ENCODE measurements at regions not wholly inside any gene's neighbourhood (a gene's known extent, or its start where the extent isn't known, plus 50 kb on each side); places are given as distances from the start of the nearest gene placed in this dataset.
"Not testable (repeated sequence)": the region's sequence is repeated elsewhere in the genome, so short reads cannot be mapped to it uniquely, and the experiment has no call there.

GRCh38 chrX:109782994-109783700 is 50.1 kb upstream of the ACSL4 start:
- H3K36me3 Mint-ChIP-seq (ENCODE audit: low read depth): no peaks in the 10 kb centered on the region
- peak overlapping the region; percentile 93 for H3K27ac Mint-ChIP-seq
- peak; percentile 36 for DNase-seq (ENCODE audit: low spot score)
- peak overlapping the region; percentile 73 for H3K4me3 Mint-ChIP-seq
- H3K4me1 Mint-ChIP-seq (ENCODE audit: low read depth): peaks cover 20% of the 10 kb centered on the region
- no peaks in the 10 kb centered on the region for H3K9me3 Mint-ChIP-seq
- no peaks in the 10 kb centered on the region for H3K27me3 Mint-ChIP-seq (ENCODE audit: low read depth)

GRCh38 chrX:109783701-109784079 is 50.6 kb upstream of the ACSL4 start:
- Mint-ChIP-seq H3K27me3 (ENCODE audit: low read depth) (no peaks in the 10 kb centered on the region), H3K4me1 (ENCODE audit: low read depth) (peaks cover 20% of the 10 kb centered on the region), H3K27ac (peak overlapping the region; percentile 93), H3K36me3 (ENCODE audit: low read depth) (no peaks in the 10 kb centered on the region), H3K9me3 (no peaks in the 10 kb centered on the region), H3K4me3 (peak overlapping the region; percentile 73)
- no peak for DNase-seq (ENCODE audit: low spot score)

- no peaks in the 10 kb centered on the region for H3K36me3 Mint-ChIP-seq (ENCODE audit: low read depth)
- H3K9me3 Mint-ChIP-seq: no peaks in the 10 kb centered on the region
- H3K4me1 Mint-ChIP-seq (ENCODE audit: low read depth): peaks cover 20% of the 10 kb centered on the region
- H3K4me3 Mint-ChIP-seq: no peak overlapping the region
- no peaks in the 10 kb centered on the region for H3K27me3 Mint-ChIP-seq (ENCODE audit: low read depth)
- H3K27ac Mint-ChIP-seq: no peak overlapping the region
- no peak for DNase-seq (ENCODE audit: low spot score)
Measured at GRCh38 chrX:109785053-109785452, 52.0 kb upstream of the ACSL4 start.

- H3K27ac Mint-ChIP-seq; DNase-seq (ENCODE audit: low spot score); H3K4me3 Mint-ChIP-seq; H3K27me3 Mint-ChIP-seq (ENCODE audit: low read depth); H3K36me3 Mint-ChIP-seq (ENCODE audit: low read depth); H3K9me3 Mint-ChIP-seq; H3K4me1 Mint-ChIP-seq (ENCODE audit: low read depth): not testable (repeated sequence)
Measured at GRCh38 chrX:109790511-109790910, 57.5 kb upstream of the ACSL4 start.

GRCh38 chrX:109793191-109793590 is 60.1 kb upstream of the ACSL4 start:
- Mint-ChIP-seq H3K27me3 (ENCODE audit: low read depth) (peaks cover 3% of the 10 kb centered on the region), H3K4me3 (no peak overlapping the region), H3K4me1 (ENCODE audit: low read depth) (peaks cover 3% of the 10 kb centered on the region), H3K9me3 (no peaks in the 10 kb centered on the region), H3K36me3 (ENCODE audit: low read depth) (no peaks in the 10 kb centered on the region), H3K27ac (no peak overlapping the region)
- no peak for DNase-seq (ENCODE audit: low spot score)

- H3K4me1 Mint-ChIP-seq (ENCODE audit: low read depth): peaks cover 3% of the 10 kb centered on the region
- H3K9me3 Mint-ChIP-seq: no peaks in the 10 kb centered on the region
- peaks cover 3% of the 10 kb centered on the region for H3K27me3 Mint-ChIP-seq (ENCODE audit: low read depth)
- no peak overlapping the region for H3K4me3 Mint-ChIP-seq
- H3K36me3 Mint-ChIP-seq (ENCODE audit: low read depth): no peaks in the 10 kb centered on the region
- no peak for DNase-seq (ENCODE audit: low spot score)
- no peak overlapping the region for H3K27ac Mint-ChIP-seq
Measured at GRCh38 chrX:109795682-109796081, 62.6 kb upstream of the ACSL4 start.

GRCh38 chrX:109797311-109797975 is 64.4 kb upstream of the ACSL4 start:
- no peak overlapping the region for H3K27ac Mint-ChIP-seq
- peaks cover 3% of the 10 kb centered on the region for H3K27me3 Mint-ChIP-seq (ENCODE audit: low read depth)

GRCh38 chrX:109812236-109812635 is 79.2 kb upstream of the ACSL4 start:
- DNase-seq (ENCODE audit: low spot score): no peak
- H3K9me3 Mint-ChIP-seq: no peaks in the 10 kb centered on the region
- H3K4me1 Mint-ChIP-seq (ENCODE audit: low read depth): no peaks in the 10 kb centered on the region
- H3K36me3 Mint-ChIP-seq (ENCODE audit: low read depth): no peaks in the 10 kb centered on the region
- no peak overlapping the region for H3K27ac Mint-ChIP-seq
- H3K4me3 Mint-ChIP-seq: no peak overlapping the region
- H3K27me3 Mint-ChIP-seq (ENCODE audit: low read depth): no peaks in the 10 kb centered on the region

More at GRCh38 chrX:109797311-109797975, 64.4 kb upstream of the ACSL4 start:
- H3K36me3 Mint-ChIP-seq (ENCODE audit: low read depth): no peaks in the 10 kb centered on the region
- DNase-seq (ENCODE audit: low spot score): no peak
- H3K9me3 Mint-ChIP-seq: no peaks in the 10 kb centered on the region
- H3K4me3 Mint-ChIP-seq: no peak overlapping the region
- no peaks in the 10 kb centered on the region for H3K4me1 Mint-ChIP-seq (ENCODE audit: low read depth)

- no peaks in the 10 kb centered on the region for H3K27me3 Mint-ChIP-seq (ENCODE audit: low read depth)
- no peaks in the 10 kb centered on the region for H3K4me1 Mint-ChIP-seq (ENCODE audit: low read depth)
- H3K36me3 Mint-ChIP-seq (ENCODE audit: low read depth): no peaks in the 10 kb centered on the region
- no peak overlapping the region for H3K4me3 Mint-ChIP-seq
- H3K9me3 Mint-ChIP-seq: no peaks in the 10 kb centered on the region
- DNase-seq (ENCODE audit: low spot score): no peak
- H3K27ac Mint-ChIP-seq: no peak overlapping the region
Measured at GRCh38 chrX:109813236-109813635, 80.2 kb upstream of the ACSL4 start.

GRCh38 chrX:109818976-109819375 is 85.9 kb upstream of the ACSL4 start:
- no peaks in the 10 kb centered on the region for H3K27me3 Mint-ChIP-seq (ENCODE audit: low read depth)
- H3K36me3 Mint-ChIP-seq (ENCODE audit: low read depth): no peaks in the 10 kb centered on the region
- H3K27ac Mint-ChIP-seq: no peak overlapping the region
- H3K9me3 Mint-ChIP-seq: no peaks in the 10 kb centered on the region
- no peak for DNase-seq (ENCODE audit: low spot score)
- H3K4me1 Mint-ChIP-seq (ENCODE audit: low read depth): no peaks in the 10 kb centered on the region
- no peak overlapping the region for H3K4me3 Mint-ChIP-seq

- Mint-ChIP-seq H3K4me1 (ENCODE audit: low read depth) (no peaks in the 10 kb centered on the region), H3K4me3 (no peak overlapping the region), H3K36me3 (ENCODE audit: low read depth) (no peaks in the 10 kb centered on the region), H3K9me3 (no peaks in the 10 kb centered on the region), H3K27ac (no peak overlapping the region), H3K27me3 (ENCODE audit: low read depth) (no peaks in the 10 kb centered on the region)
- DNase-seq (ENCODE audit: low spot score): no peak
Measured at GRCh38 chrX:109822861-109823260, 89.8 kb upstream of the ACSL4 start.

- Mint-ChIP-seq H3K9me3 (no peaks in the 10 kb centered on the region), H3K36me3 (ENCODE audit: low read depth) (no peaks in the 10 kb centered on the region), H3K27me3 (ENCODE audit: low read depth) (no peaks in the 10 kb centered on the region), H3K4me1 (ENCODE audit: low read depth) (peaks cover 2% of the 10 kb centered on the region), H3K4me3 (no peak overlapping the region), H3K27ac (no peak overlapping the region)
- no peak for DNase-seq (ENCODE audit: low spot score)
Measured at GRCh38 chrX:109826954-109827708, 94.1 kb upstream of the ACSL4 start.

GRCh38 chrX:109827772-109828171 is 94.7 kb upstream of the ACSL4 start:
- peaks cover 2% of the 10 kb centered on the region for H3K4me1 Mint-ChIP-seq (ENCODE audit: low read depth)
- no peak for DNase-seq (ENCODE audit: low spot score)

GRCh38 chrX:109830157-109830703 is 97.2 kb upstream of the ACSL4 start:
- Mint-ChIP-seq H3K4me1 (ENCODE audit: low read depth) (peaks cover 2% of the 10 kb centered on the region), H3K4me3 (no peak overlapping the region), H3K27ac (no peak overlapping the region), H3K9me3 (no peaks in the 10 kb centered on the region), H3K27me3 (ENCODE audit: low read depth) (no peaks in the 10 kb centered on the region), H3K36me3 (ENCODE audit: low read depth) (no peaks in the 10 kb centered on the region)
- DNase-seq (ENCODE audit: low spot score): no peak

More at GRCh38 chrX:109827772-109828171, 94.7 kb upstream of the ACSL4 start:
- Mint-ChIP-seq H3K4me3 (no peak overlapping the region), H3K9me3 (no peaks in the 10 kb centered on the region), H3K36me3 (ENCODE audit: low read depth) (no peaks in the 10 kb centered on the region), H3K27ac (no peak overlapping the region), H3K27me3 (ENCODE audit: low read depth) (no peaks in the 10 kb centered on the region)
